ENCODE measurements at regions not wholly inside any gene's neighbourhood (a gene's known extent, or its start where the extent isn't known, plus 50 kb on each side); places are given as distances from the start of the nearest gene placed in this dataset.
"Not testable (repeated sequence)": the region's sequence is repeated elsewhere in the genome, so short reads cannot be mapped to it uniquely, and the experiment has no call there.

GRCh38 chr7:73918926-73919693 lies 58.2 kb downstream of the TMEM270 start:
- no peak for DNase-seq (ENCODE audit: low spot score)

- DNase-seq (ENCODE audit: low spot score): no peak
Measured at GRCh38 chr7:73919694-73920375, 58.9 kb downstream of the TMEM270 start.

DNA sequence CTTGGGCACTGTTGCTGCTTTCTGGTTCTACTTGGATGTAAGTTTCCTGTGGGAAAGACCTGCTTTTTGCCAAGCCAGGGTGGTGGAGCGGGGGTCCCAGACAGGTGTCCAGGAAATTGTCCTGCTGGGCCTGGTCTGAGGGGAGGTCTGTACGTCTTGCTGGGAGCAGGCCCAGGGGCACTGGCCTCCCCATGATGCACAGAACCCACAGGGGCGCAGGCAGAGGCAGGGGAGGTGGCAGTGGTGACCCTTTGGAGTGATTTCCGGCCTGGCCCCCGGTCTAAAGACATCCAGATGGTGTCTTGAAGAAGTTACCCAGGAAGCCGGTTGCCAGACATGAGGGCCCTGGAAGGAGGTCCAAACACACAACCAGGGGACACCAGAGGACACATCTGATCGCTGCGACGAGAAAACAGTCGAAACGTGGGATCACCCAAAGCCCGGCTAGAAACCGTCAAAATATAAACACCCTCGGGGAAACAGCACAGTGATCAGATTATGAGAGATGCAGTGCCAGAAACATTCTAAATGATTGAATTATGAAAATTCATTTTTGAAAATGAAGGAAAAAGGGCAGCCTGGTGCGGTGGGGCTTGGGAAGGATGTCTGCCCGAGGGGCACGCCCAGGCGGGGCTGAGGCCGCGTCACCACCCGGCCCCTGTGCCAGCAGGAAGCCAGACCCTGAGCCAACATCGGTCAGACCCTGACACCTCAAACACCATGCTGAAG lies 59.6 kb downstream of the TMEM270 start:
- no peak for DNase-seq (ENCODE audit: low spot score)

GRCh38 chr7:73921623-73922528 lies 60.9 kb downstream of the TMEM270 start:
- DNase-seq (ENCODE audit: low spot score): no peak

DNA sequence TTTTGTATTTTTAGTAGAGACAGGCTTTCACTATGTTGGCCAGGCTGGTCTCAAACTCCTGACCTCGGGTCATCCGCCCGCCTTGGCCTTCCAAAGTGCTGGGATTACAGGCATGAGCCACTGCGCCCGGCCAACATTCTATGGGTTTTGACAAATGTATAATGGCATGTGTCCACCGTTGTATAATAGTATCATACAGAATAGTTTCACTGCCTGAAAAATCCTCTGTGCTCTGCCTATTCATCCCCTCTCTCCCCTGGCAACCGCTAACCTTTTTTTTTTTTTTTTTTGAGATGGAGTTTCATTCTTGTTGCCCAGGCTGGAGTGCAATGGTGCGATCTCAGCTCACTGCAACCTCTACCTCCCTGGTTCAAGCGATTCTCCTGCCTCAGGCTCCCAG lies 67.7 kb downstream of the TMEM270 start:
- DNase-seq (ENCODE audit: low spot score): not testable (repeated sequence)

DNA sequence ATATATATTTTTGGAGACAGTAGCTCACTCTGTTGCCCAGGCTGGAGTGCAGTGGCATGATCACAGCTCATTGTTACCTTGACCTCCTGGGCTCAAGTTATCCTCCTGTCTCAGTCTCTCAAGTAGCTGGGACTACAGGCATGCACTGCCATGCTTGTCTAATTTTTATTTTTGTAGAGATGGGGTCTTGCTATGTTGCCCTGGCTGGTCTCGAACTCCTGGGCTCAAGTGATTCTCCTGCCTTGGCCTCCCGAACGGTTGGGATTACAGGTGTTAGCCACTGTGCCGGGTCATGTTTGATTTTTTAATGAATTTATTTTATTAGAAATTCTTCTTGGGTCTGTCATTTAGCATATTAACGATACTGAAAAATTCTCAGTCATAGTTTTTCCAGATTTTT lies 70.5 kb downstream of the TMEM270 start:
- DNase-seq (ENCODE audit: low spot score): no peak

DNA sequence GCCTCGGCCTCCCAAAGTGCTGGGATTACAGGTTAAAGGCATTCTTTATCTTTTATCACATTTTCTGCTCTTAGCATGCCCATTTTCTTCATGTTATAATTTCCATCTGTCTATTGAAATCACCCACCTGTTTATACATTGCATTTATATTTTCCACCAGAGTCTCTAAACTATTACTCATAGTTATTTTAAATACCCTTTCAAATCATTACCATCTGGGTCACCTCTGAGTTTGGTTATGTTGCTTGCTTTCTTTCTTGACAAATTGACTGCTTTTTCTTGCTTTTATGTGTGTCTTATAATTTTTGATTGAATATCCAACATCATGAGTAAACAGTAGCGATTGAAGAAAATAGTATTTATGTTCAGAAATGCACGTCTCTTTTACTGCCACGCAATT lies 71.4 kb downstream of the TMEM270 start:
- no peak for DNase-seq (ENCODE audit: low spot score)

- no peak for DNase-seq (ENCODE audit: low spot score)
Measured at GRCh38 chr7:73933091-73933490, 72.1 kb downstream of the TMEM270 start.

- no peak for DNase-seq (ENCODE audit: low spot score)
Measured at GRCh38 chr7:73936967-73937366, 76.0 kb downstream of the TMEM270 start.

DNA sequence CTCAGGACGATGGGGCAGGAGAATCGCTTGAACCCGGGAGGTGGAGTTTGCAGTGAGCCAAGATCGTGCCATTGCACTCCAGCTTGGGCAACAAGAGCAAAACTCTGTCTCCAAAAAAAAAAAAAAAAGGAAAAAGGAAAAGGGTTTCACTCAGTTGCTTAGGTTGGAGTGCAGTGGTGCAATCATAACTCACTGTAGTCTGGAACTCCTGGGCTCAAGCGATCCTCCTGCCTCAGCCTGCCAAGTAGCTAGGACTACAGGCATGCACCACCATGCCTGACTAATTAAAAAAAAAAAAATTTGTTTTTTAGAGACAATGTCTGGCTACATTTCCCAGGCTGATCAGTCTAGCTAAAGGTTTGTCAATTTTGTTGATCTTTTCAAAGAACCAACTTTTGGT lies 76.7 kb downstream of the TMEM270 start:
- DNase-seq (ENCODE audit: low spot score): not testable (repeated sequence)

DNA sequence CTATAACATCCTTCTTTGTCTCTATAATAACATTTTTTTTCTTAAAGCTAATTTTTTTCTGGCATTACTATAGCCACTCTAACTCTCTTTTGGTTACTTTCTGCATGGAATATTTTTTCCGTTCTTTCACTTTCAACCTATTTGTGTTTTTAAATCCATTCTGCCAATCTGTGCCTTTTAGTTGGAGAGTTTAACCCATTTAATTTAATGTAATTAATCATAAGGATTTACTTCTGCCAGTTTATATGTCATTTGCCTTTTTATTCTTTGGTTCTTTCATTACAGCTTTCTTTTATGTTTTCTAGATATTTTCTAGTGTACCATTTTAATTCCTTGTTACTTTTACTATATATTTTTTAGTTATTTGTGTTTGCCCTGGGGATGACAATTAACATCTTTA lies 78.6 kb downstream of the TMEM270 start:
- DNase-seq (ENCODE audit: low spot score): no peak

- DNase-seq (ENCODE audit: low spot score): no peak
Measured at GRCh38 chr7:73940701-73941238, 79.8 kb downstream of the TMEM270 start.

GRCh38 chr7:73941836-73942551 lies 81.0 kb downstream of the TMEM270 start:
- DNase-seq (ENCODE audit: low spot score): no peak

GRCh38 chr7:73945022-73945421 lies 83.0 kb upstream of the ELN start:
- no peak for DNase-seq (ENCODE audit: low spot score)

DNA sequence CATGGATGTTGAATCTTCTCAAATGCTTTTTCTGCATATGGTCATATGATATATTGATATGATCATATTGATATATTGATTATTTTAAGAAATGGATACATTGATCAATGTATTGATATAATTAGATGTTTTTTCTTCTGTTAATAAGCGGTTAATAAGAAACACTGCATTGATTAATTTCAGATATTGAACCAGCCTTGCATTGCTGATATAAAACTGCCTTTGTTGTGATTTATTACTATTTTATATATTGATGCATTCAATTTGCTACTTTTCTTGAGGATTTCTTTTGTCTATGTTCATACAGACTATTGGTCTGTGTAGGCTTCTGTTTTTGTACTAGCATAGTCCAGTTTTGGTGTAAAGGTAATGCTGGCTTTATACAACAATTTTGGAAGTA lies 79.7 kb upstream of the ELN start:
- no peak for DNase-seq (ENCODE audit: low spot score)

DNA sequence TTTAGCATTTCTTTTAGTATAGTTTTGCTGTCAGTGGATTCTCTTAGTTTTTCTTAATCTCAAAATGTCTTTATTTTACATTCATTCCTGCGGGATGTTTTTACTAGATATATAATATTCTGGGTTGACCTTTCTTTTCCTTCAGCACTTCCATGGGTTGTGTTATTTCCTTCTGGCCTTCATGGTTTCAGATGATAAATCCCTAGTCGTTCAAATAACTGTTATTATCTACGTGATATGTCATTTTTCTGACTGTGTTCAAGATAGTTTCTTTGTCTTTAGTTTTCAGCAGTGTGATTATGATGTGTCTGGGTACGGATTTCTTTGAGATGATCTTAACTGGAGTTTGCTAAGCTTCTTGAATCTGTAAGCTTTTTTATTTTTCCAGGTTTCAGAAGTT lies 75.7 kb upstream of the ELN start:
- DNase-seq (ENCODE audit: low spot score): no peak

DNA sequence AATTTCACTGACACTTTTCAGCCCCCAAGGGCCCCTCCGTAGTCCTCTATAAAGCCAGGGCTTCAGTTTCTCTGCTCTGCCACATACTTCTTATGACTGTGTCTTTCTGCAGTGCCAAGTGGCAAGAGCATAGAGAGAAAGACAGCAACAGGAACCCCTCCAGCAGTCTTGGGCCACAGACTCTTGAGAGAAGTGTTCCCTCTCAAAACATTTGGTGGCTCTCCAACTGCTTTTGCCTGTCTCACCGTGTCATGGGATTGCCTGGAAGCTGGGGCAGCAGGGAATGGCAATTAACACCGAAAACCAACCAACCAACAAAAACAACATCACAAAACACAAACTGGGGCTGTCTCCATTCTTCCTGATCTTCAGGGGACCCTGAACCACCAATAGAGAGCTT lies 73.8 kb upstream of the ELN start:
- DNase-seq (ENCODE audit: low spot score): no peak

- DNase-seq (ENCODE audit: low spot score): no peak
Measured at GRCh38 chr7:73954861-73955260, 73.1 kb upstream of the ELN start.

GRCh38 chr7:73960548-73960947 lies 67.4 kb upstream of the ELN start:
- DNase-seq (ENCODE audit: low spot score): no peak

DNA sequence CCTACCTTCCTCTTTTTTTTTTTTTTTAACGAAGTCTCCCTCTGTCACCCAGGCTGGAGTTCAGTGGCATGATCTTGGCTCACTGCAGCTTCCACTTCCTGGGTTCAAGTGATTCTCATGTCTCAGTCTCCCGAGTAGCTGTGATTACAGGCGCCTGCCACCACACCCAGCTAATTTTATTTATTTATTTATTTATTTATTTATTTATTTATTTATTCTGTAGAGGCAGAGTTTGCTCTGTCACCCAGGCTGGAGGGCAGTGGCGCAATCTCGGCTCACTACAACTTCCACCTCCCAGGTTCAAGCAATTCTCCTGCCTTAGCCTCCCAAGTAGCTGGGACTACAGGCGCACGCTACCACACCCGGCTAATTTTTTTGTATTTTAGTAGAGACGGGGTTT lies 66.0 kb upstream of the ELN start:
- not testable (repeated sequence) for DNase-seq (ENCODE audit: low spot score)
